CD4-positive, alpha-beta T cell treated with Interleukin-17A for 1 hour (primary cell): ENCODE measurements at regions not wholly inside any gene's neighbourhood (a gene's known extent, or its start where the extent isn't known, plus 50 kb on each side); places are given as distances from the start of the nearest gene placed in this dataset.
"Not testable (repeated sequence)": the region's sequence is repeated elsewhere in the genome, so short reads cannot be mapped to it uniquely, and the experiment has no call there.

ENCODE experiments used
- DNase-seq: peaks from one replicate; pipeline ENCODE4 v3.0.0-alpha.2; 2020

GRCh38 chr5:98333921-98334320, 439.5 kb upstream of the RGMB start:
- no peak for DNase-seq

- no peak for DNase-seq
Measured at GRCh38 chr5:98334946-98335345, 438.5 kb upstream of the RGMB start.

- DNase-seq = no peak
Measured at GRCh38 chr5:98339141-98339848, 434.2 kb upstream of the RGMB start.

GRCh38 chr5:98341038-98342032, 432.1 kb upstream of the RGMB start:
- DNase-seq = no peak

- DNase-seq = not testable (repeated sequence)
Measured at GRCh38 chr5:98342958-98343660, 430.4 kb upstream of the RGMB start.

GRCh38 chr5:98349251-98349989, 424.0 kb upstream of the RGMB start:
- no peak for DNase-seq

GRCh38 chr5:98349990-98350365, 423.5 kb upstream of the RGMB start:
- no peak for DNase-seq

GRCh38 chr5:98354922-98355321, 418.5 kb upstream of the RGMB start:
- DNase-seq = no peak

- no peak for DNase-seq
Measured at GRCh38 chr5:98360548-98360947, 412.9 kb upstream of the RGMB start.

- no peak for DNase-seq
Measured at GRCh38 chr5:98363157-98363556, 410.3 kb upstream of the RGMB start.

GRCh38 chr5:98364549-98364948, 408.9 kb upstream of the RGMB start:
- DNase-seq = no peak

- no peak for DNase-seq
Measured at GRCh38 chr5:98365126-98365525, 408.3 kb upstream of the RGMB start.

- no peak for DNase-seq
Measured at GRCh38 chr5:98368141-98368540, 405.3 kb upstream of the RGMB start.

GRCh38 chr5:98372351-98372750, 401.1 kb upstream of the RGMB start:
- no peak for DNase-seq

- DNase-seq = no peak
Measured at GRCh38 chr5:98391921-98392625, 381.4 kb upstream of the RGMB start.

GRCh38 chr5:98393205-98393604, 380.3 kb upstream of the RGMB start:
- DNase-seq = not testable (repeated sequence)

- no peak for DNase-seq
Measured at GRCh38 chr5:98397081-98397480, 376.4 kb upstream of the RGMB start.

- no peak for DNase-seq
Measured at GRCh38 chr5:98398465-98398864, 375.0 kb upstream of the RGMB start.

GRCh38 chr5:98401656-98402055, 371.8 kb upstream of the RGMB start:
- no peak for DNase-seq

- DNase-seq = no peak
Measured at GRCh38 chr5:98402130-98402529, 371.3 kb upstream of the RGMB start.

GRCh38 chr5:98403131-98403530, 370.3 kb upstream of the RGMB start:
- DNase-seq = no peak

- DNase-seq = no peak
Measured at GRCh38 chr5:98414938-98415337, 358.5 kb upstream of the RGMB start.
